ENCODE measurements at regions not wholly inside any gene's neighbourhood (a gene's known extent, or its start where the extent isn't known, plus 50 kb on each side); places are given as distances from the start of the nearest gene placed in this dataset.

DNA sequence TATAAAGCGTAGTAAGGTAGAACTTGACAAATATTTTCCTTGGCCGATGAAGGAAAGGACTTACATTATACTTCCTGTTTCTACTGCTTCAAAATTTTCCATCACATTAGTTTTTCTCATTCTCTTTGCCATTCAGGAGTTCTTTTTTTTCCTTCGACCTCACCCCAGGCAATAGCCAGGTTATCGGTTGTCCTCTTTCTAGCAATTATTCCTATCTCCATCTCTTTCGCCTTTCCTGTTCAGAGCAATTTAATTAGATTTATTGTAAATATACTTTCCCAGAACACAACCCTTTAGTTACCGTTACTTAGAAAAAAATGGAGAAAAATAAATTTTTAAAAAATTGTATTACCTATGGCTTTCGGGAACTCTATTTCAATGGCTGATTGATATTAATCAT, 205.2 kb downstream of the KCNJ2 start:
- Mint-ChIP-seq H3K27me3 (no peaks in the 10 kb centered on the region), H3K4me1 (no peaks in the 10 kb centered on the region), H3K27ac (no peak overlapping the region), H3K9me3 (ENCODE audit: insufficient read depth) (peaks cover 4% of the 10 kb centered on the region), H3K4me3 (no peak overlapping the region)
- ChIA-PET CTCF (no interaction called here), POLR2A (no interaction called here)
- TF ChIP-seq EZH2 (IDR thresholded peaks at IDR 0.05; ENCODE audit: borderline replicate concordance, insufficient read depth, low read depth, low read length, poor library complexity, severe bottlenecking) = no peak
- TF ChIP-seq, protein P1, sequence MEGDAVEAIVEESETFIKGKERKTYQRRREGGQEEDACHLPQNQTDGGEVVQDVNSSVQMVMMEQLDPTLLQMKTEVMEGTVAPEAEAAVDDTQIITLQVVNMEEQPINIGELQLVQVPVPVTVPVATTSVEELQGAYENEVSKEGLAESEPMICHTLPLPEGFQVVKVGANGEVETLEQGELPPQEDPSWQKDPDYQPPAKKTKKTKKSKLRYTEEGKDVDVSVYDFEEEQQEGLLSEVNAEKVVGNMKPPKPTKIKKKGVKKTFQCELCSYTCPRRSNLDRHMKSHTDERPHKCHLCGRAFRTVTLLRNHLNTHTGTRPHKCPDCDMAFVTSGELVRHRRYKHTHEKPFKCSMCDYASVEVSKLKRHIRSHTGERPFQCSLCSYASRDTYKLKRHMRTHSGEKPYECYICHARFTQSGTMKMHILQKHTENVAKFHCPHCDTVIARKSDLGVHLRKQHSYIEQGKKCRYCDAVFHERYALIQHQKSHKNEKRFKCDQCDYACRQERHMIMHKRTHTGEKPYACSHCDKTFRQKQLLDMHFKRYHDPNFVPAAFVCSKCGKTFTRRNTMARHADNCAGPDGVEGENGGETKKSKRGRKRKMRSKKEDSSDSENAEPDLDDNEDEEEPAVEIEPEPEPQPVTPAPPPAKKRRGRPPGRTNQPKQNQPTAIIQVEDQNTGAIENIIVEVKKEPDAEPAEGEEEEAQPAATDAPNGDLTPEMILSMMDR (IDR thresholded peaks at IDR 0.05) = no peak
- intact Hi-C loops (cut with micrococcal nuclease) = no loop called here
- Histone ChIP-seq H3K4me3 (ENCODE audit: control extremely low read depth in 1 of 5, extremely low read depth in 1 of 5, insufficient read depth in 1 of 5, low read depth in 2 of 5, low read length in 4 of 5) (no peak overlapping the region), H3K4me2 (replicated peaks; ENCODE audit: low read depth, low read length, poor library complexity, severe bottlenecking) (no peak overlapping the region), H3K27me3 (replicated peaks in 1 of 4; ENCODE audit: control extremely low read depth in 1 of 4, control insufficient read depth in 3 of 4, insufficient read depth in 4 of 4, low read length in 3 of 4) (no peaks in the 10 kb centered on the region), H3K4me1 (ENCODE audit: control insufficient read depth in 2 of 2, insufficient read depth in 2 of 2, low read length in 2 of 2) (no peaks in the 10 kb centered on the region), H2AFZ (ENCODE audit: insufficient read depth, low read depth, low read length, poor library complexity, severe bottlenecking) (no peak overlapping the region), H3K9me3 (ENCODE audit: control extremely low read depth in 1 of 3, control insufficient read depth in 2 of 3, insufficient read depth in 1 of 3, low read length in 2 of 3) (peaks cover 0 to 2% (median 0%) of the 10 kb centered on the region in 3 donors), H3K79me2 (ENCODE audit: control insufficient read depth, insufficient read depth, low read length) (no peaks in the 10 kb centered on the region), H3K27ac (ENCODE audit: low read length in 2 of 2) (no peak overlapping the region), H3K36me3 (replicated peaks in 1 of 2; ENCODE audit: control extremely low read depth in 1 of 2, control insufficient read depth in 1 of 2, extremely low read depth in 1 of 2, insufficient read depth in 2 of 2, low read length in 1 of 2) (no peaks in the 10 kb centered on the region), H4K20me1 (ENCODE audit: control insufficient read depth, insufficient read depth, low read length, poor library complexity, severe bottlenecking) (no peaks in the 10 kb centered on the region), H3K9ac (ENCODE audit: low read length) (no peak overlapping the region)
- DNase-seq = no peak
- ATAC-seq (ENCODE audit: low read depth) = no peak
- WGBS (ENCODE audit: insufficient coverage) = no CpG with 5 or more reads among the region's 7 CpGs

GRCh38 chr17:70375406-70375805, 206.1 kb downstream of the KCNJ2 start:
- no CpG with 5 or more reads among the region's 1 CpG for WGBS (ENCODE audit: insufficient coverage)
- Histone ChIP-seq H3K4me1 (ENCODE audit: control insufficient read depth in 2 of 2, insufficient read depth in 2 of 2, low read length in 2 of 2) (no peaks in the 10 kb centered on the region), H3K27me3 (replicated peaks in 1 of 4; ENCODE audit: control extremely low read depth in 1 of 4, control insufficient read depth in 3 of 4, insufficient read depth in 4 of 4, low read length in 3 of 4) (no peaks in the 10 kb centered on the region), H4K20me1 (ENCODE audit: control insufficient read depth, insufficient read depth, low read length, poor library complexity, severe bottlenecking) (no peaks in the 10 kb centered on the region), H2AFZ (ENCODE audit: insufficient read depth, low read depth, low read length, poor library complexity, severe bottlenecking) (no peak overlapping the region), H3K79me2 (ENCODE audit: control insufficient read depth, insufficient read depth, low read length) (no peaks in the 10 kb centered on the region), H3K4me3 (ENCODE audit: control extremely low read depth in 1 of 5, extremely low read depth in 1 of 5, insufficient read depth in 1 of 5, low read depth in 2 of 5, low read length in 4 of 5) (no peak overlapping the region), H3K27ac (ENCODE audit: low read length in 2 of 2) (no peak overlapping the region), H3K36me3 (replicated peaks in 1 of 2; ENCODE audit: control extremely low read depth in 1 of 2, control insufficient read depth in 1 of 2, extremely low read depth in 1 of 2, insufficient read depth in 2 of 2, low read length in 1 of 2) (no peaks in the 10 kb centered on the region), H3K9me3 (ENCODE audit: control extremely low read depth in 1 of 3, control insufficient read depth in 2 of 3, insufficient read depth in 1 of 3, low read length in 2 of 3) (peaks cover 0 to 2% (median 0%) of the 10 kb centered on the region in 3 donors), H3K9ac (ENCODE audit: low read length) (no peak overlapping the region), H3K4me2 (replicated peaks; ENCODE audit: low read depth, low read length, poor library complexity, severe bottlenecking) (no peak overlapping the region)
- ChIA-PET POLR2A (no interaction called here), CTCF (no interaction called here)
- H3K4me3 Mint-ChIP-seq = no peak overlapping the region
- no peaks in the 10 kb centered on the region for H3K27me3 Mint-ChIP-seq
- no peak for ATAC-seq (ENCODE audit: low read depth)
- TF ChIP-seq EZH2 (IDR thresholded peaks at IDR 0.05; ENCODE audit: borderline replicate concordance, insufficient read depth, low read depth, low read length, poor library complexity, severe bottlenecking) = no peak
- TF ChIP-seq, protein P1 (IDR thresholded peaks at IDR 0.05) = no peak
- peaks cover 4% of the 10 kb centered on the region for H3K9me3 Mint-ChIP-seq (ENCODE audit: insufficient read depth)
- intact Hi-C loops (cut with micrococcal nuclease) = no loop called here
- no peaks in the 10 kb centered on the region for H3K4me1 Mint-ChIP-seq
- no peak for DNase-seq
- no peak overlapping the region for H3K27ac Mint-ChIP-seq

All from B cell (primary cell).